ENCODE measurements at regions not wholly inside any gene's neighbourhood (a gene's known extent, or its start where the extent isn't known, plus 50 kb on each side); places are given as distances from the start of the nearest gene placed in this dataset.

DNA sequence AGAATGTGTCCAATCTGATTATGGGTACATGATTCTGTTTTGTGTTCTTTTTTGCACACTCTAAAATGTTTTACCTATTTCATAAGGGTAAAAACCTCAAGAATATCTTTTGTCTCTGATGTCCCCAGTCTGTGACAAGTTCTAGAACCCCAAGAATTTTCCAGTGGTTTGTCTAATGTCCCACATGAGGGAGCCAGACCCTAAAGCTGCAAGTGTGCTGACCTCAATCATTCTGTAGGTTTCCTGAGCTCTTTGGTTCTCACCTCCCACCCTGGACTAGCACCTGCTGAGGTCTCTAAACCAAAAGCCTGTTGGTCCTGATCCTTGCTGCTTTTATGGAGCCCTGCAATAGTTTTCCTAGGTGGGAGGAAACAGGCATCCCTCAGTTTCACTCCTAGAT lies 149.8 kb upstream of the MPPED2 start:
- Histone ChIP-seq H3K4me3 (ENCODE audit: low read depth, low read length) (no peak overlapping the region), H3K36me3 (ENCODE audit: control insufficient read depth, insufficient read depth, low read length) (no peaks in the 10 kb centered on the region), H3K9me3 (ENCODE audit: control insufficient read depth, insufficient read depth, low read length) (no peaks in the 10 kb centered on the region), H3K9ac (ENCODE audit: low read depth, low read length) (no peak overlapping the region), H3K4me1 (ENCODE audit: control insufficient read depth, insufficient read depth, low read length) (no peaks in the 10 kb centered on the region), H3K27me3 (ENCODE audit: control insufficient read depth, insufficient read depth, low read length) (no peaks in the 10 kb centered on the region)

DNA sequence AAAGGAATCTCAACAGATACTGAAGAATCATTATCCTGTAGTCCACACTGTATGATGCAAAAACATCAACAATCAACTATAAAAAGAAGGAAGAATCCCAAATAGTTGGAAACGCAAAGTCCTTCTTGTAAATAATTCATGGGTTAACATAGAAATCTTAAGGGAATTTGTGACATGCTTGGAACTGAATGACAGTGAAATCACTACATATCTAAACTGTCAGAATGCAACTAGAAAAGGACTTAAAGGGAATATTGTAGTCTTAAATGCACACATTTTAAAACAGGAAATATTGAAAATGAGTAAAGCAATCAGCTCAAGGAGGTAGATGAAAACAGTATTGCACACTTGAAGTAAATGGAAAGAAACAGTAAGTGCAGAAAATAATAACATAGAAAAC lies 147.6 kb upstream of the MPPED2 start:
- H3K9me3 ChIP-seq (ENCODE audit: control insufficient read depth, insufficient read depth, low read length), result no peaks in the 10 kb centered on the region
- H3K36me3 ChIP-seq (ENCODE audit: control insufficient read depth, insufficient read depth, low read length), result no peaks in the 10 kb centered on the region
- no peaks in the 10 kb centered on the region for H3K4me1 ChIP-seq (ENCODE audit: control insufficient read depth, insufficient read depth, low read length)
- H3K4me3 ChIP-seq (ENCODE audit: low read depth, low read length), result no peak overlapping the region
- H3K27me3 ChIP-seq (ENCODE audit: control insufficient read depth, insufficient read depth, low read length), result no peaks in the 10 kb centered on the region
- no peak overlapping the region for H3K9ac ChIP-seq (ENCODE audit: low read depth, low read length)

DNA sequence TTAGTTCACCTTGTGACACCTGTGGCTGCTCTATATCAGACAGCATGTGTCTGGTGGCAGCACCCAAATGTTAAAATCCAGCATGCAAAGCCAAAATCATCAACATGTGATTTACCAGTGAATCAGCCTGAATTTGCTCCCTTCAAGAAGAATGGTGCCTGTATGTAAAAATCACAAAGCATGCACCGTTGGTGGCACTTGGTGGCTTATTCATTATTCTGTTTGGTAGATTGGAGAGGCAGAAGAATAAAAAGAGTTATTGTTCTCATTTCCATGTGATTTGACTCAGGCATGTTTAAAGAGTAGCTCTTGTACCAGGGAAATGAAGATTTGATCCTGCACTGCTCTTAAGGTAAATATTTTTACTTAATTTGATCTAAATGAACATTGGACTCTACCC lies 143.9 kb upstream of the MPPED2 start:
- H3K4me3 ChIP-seq (ENCODE audit: low read depth, low read length), result no peak overlapping the region
- no peaks in the 10 kb centered on the region for H3K9me3 ChIP-seq (ENCODE audit: control insufficient read depth, insufficient read depth, low read length)
- no peaks in the 10 kb centered on the region for H3K4me1 ChIP-seq (ENCODE audit: control insufficient read depth, insufficient read depth, low read length)

DNA sequence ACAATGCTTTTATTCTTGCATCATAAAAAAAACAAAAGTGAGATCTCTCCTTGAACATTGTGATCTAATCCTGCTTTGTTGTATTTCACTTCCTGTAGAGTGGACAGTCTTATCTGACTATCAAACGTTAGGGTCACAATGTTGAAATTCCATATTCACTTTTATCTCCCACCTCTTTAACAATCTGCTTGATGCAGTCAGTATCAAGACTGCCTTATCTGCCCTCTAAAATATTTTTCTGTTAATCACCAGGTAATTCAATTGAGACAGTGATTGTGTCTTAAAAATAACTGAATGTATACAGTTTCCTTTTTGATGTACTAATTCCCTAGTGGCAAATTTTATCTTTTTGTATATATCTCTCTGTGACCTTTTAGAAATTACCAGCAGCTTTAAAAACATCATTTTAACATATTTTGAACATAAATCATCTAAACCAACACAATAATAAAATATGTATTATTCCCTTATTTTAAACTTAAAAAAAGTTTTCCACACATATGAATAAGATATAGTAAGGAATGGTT lies 143.1 kb upstream of the MPPED2 start:
- no peaks in the 10 kb centered on the region for H3K4me1 ChIP-seq (ENCODE audit: control insufficient read depth, insufficient read depth, low read length)
- H3K4me3 ChIP-seq (ENCODE audit: low read depth, low read length), result no peak overlapping the region
- H3K27me3 ChIP-seq (ENCODE audit: control insufficient read depth, insufficient read depth, low read length), result no peaks in the 10 kb centered on the region
- no peaks in the 10 kb centered on the region for H3K36me3 ChIP-seq (ENCODE audit: control insufficient read depth, insufficient read depth, low read length)
- no peak overlapping the region for H3K9ac ChIP-seq (ENCODE audit: low read depth, low read length)
- no peaks in the 10 kb centered on the region for H3K9me3 ChIP-seq (ENCODE audit: control insufficient read depth, insufficient read depth, low read length)

More for the DNA sequence above, 143.9 kb upstream of the MPPED2 start:
- H3K27me3 ChIP-seq (ENCODE audit: control insufficient read depth, insufficient read depth, low read length), result no peaks in the 10 kb centered on the region
- H3K36me3 ChIP-seq (ENCODE audit: control insufficient read depth, insufficient read depth, low read length), result no peaks in the 10 kb centered on the region
- H3K9ac ChIP-seq (ENCODE audit: low read depth, low read length), result no peak overlapping the region

DNA sequence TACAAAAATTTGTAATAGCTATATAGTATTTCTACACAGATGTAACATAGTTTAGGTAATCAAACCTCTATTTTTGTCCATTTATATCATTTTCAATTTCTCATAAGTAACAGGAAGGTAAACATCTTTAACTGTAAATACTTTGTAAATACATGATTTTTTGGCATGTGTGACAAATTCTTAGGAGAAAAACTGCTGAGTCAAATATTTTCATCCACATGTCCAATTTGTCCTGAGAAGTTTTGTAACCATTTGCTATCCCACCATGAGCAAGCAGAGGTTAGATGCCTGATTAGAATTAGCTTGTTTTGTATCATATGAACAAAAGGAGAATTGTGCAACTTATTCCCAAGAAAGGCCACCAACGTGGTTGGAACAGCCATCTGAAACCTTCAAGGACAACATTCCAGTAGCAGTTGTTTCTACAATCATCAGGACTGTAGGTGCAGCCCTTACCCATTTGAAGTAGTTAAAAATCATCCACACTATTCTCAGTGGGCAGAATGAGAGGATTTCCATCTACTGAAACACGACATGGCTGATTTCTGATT lies 139.6 kb upstream of the MPPED2 start:
- H3K4me3 ChIP-seq (ENCODE audit: low read depth, low read length), result no peak overlapping the region
- no peaks in the 10 kb centered on the region for H3K9me3 ChIP-seq (ENCODE audit: control insufficient read depth, insufficient read depth, low read length)
- no peaks in the 10 kb centered on the region for H3K27me3 ChIP-seq (ENCODE audit: control insufficient read depth, insufficient read depth, low read length)
- no peaks in the 10 kb centered on the region for H3K4me1 ChIP-seq (ENCODE audit: control insufficient read depth, insufficient read depth, low read length)
- H3K9ac ChIP-seq (ENCODE audit: low read depth, low read length), result no peak overlapping the region
- no peaks in the 10 kb centered on the region for H3K36me3 ChIP-seq (ENCODE audit: control insufficient read depth, insufficient read depth, low read length)

DNA sequence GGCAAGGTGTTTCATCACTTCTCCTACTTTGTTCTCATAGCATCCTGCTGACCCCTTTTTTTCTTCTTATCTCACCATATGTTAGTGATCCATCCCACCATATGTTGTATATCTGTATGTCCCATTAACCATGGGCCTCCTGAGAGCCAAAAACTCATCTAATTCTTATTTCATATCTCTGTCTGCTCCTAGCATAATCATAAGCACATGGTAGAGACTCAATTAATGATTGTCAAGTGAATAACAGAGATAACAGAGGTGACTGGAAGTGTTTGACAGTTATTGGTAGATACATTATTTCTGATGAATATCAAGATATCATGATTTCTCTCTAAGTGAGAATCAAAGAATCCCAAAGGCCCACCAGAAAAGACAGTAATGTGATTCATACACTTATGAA lies 138.1 kb upstream of the MPPED2 start:
- H3K36me3 ChIP-seq (ENCODE audit: control insufficient read depth, insufficient read depth, low read length), result no peaks in the 10 kb centered on the region
- H3K9ac ChIP-seq (ENCODE audit: low read depth, low read length), result no peak overlapping the region
- no peaks in the 10 kb centered on the region for H3K9me3 ChIP-seq (ENCODE audit: control insufficient read depth, insufficient read depth, low read length)
- peaks cover 5% of the 10 kb centered on the region for H3K4me1 ChIP-seq (ENCODE audit: control insufficient read depth, insufficient read depth, low read length)
- H3K27me3 ChIP-seq (ENCODE audit: control insufficient read depth, insufficient read depth, low read length), result no peaks in the 10 kb centered on the region
- no peak overlapping the region for H3K4me3 ChIP-seq (ENCODE audit: low read depth, low read length)

DNA sequence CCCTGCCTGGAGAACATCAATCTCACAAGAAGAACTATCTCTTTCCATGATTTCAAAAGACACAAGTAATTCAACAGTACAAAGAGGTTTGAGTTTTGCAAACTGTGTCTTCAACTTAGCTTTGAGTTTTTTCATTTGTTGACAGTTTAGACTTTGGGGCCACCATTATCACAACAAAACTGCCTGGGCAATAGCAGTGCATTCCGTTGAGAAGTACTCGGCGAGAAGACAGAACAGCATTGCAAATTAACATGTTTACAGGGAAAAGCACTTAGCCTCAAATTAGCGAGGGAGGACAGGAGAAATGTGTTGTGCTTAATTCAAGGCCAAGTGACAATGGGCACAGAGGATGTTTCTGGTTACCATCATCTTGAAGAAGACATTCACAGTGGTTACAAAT lies 133.2 kb upstream of the MPPED2 start:
- Histone ChIP-seq H3K4me1 (ENCODE audit: control insufficient read depth, insufficient read depth, low read length) (peaks cover 8% of the 10 kb centered on the region), H3K27me3 (ENCODE audit: control insufficient read depth, insufficient read depth, low read length) (no peaks in the 10 kb centered on the region), H3K36me3 (ENCODE audit: control insufficient read depth, insufficient read depth, low read length) (no peaks in the 10 kb centered on the region), H3K4me3 (ENCODE audit: low read depth, low read length) (no peak overlapping the region), H3K9me3 (ENCODE audit: control insufficient read depth, insufficient read depth, low read length) (no peaks in the 10 kb centered on the region), H3K9ac (ENCODE audit: low read depth, low read length) (no peak overlapping the region)

DNA sequence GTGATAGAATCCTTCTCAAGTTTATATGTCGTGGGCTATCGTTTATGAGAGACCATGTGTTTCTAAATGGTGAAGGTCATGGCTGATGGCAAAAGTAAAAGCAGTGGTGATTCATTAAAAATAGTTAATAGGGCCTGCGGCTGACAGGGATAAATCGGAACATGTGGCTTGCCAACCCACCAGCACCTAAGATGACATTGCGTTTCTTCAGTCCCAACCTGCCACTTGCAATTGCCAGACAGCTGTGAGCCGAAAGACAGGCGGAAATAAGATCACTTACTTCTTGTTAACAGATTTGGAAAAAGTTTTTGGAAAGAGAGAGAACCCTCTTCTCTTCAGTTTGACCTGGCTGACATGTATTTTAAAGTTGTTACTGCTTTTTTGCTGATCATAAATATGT lies 131.5 kb upstream of the MPPED2 start:
- Histone ChIP-seq H3K27me3 (ENCODE audit: control insufficient read depth, insufficient read depth, low read length) (no peaks in the 10 kb centered on the region), H3K4me3 (ENCODE audit: low read depth, low read length) (no peak overlapping the region), H3K9me3 (ENCODE audit: control insufficient read depth, insufficient read depth, low read length) (no peaks in the 10 kb centered on the region), H3K9ac (ENCODE audit: low read depth, low read length) (no peak overlapping the region), H3K4me1 (ENCODE audit: control insufficient read depth, insufficient read depth, low read length) (peaks cover 8% of the 10 kb centered on the region), H3K36me3 (ENCODE audit: control insufficient read depth, insufficient read depth, low read length) (no peaks in the 10 kb centered on the region)

DNA sequence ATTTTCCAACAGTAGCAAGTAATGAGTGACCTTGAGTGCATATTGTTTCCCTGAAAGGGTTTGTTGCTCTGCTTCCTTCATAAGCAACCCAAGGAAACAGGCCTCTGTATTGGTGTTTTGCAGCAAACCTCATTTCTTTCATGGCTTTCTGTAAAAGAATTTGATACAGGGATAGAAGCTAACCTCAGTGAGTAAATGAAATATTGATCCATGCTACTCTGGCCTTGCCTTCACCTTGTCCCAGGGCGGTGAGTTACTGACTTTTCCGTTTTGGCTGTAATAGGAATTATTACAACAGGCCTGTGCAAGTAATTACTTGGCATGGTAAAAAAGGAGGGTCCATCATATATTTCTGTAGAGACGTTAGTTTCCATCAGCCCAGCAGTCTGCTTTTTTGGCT lies 130.9 kb upstream of the MPPED2 start:
- Histone ChIP-seq H3K9ac (ENCODE audit: low read depth, low read length) (no peak overlapping the region), H3K9me3 (ENCODE audit: control insufficient read depth, insufficient read depth, low read length) (no peaks in the 10 kb centered on the region), H3K27me3 (ENCODE audit: control insufficient read depth, insufficient read depth, low read length) (no peaks in the 10 kb centered on the region), H3K4me3 (ENCODE audit: low read depth, low read length) (no peak overlapping the region), H3K36me3 (ENCODE audit: control insufficient read depth, insufficient read depth, low read length) (no peaks in the 10 kb centered on the region), H3K4me1 (ENCODE audit: control insufficient read depth, insufficient read depth, low read length) (peaks cover 8% of the 10 kb centered on the region)

DNA sequence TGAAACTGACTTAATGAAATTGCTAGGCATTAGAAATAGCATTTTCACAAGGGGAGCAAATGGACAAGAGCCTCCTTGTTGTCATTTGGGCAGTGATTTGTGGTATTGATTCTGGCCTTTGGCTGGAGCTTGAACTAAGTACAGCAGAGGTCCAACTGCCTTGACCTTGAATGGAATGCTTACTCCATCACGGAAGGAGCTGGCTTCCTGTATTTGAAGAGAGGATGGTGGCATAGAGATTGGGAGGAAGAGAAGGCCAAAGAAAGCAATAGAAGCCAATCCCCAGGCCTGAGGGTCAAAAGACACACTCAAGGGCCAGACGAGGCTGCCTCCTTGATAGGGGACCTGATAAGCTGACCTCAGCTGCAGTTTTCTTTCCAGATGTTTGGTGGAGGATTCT lies 126.6 kb upstream of the MPPED2 start:
- H3K9ac ChIP-seq (ENCODE audit: low read depth, low read length), result no peak overlapping the region
- H3K9me3 ChIP-seq (ENCODE audit: control insufficient read depth, insufficient read depth, low read length), result no peaks in the 10 kb centered on the region
- H3K4me1 ChIP-seq (ENCODE audit: control insufficient read depth, insufficient read depth, low read length), result no peaks in the 10 kb centered on the region
- H3K36me3 ChIP-seq (ENCODE audit: control insufficient read depth, insufficient read depth, low read length), result no peaks in the 10 kb centered on the region
- H3K4me3 ChIP-seq (ENCODE audit: low read depth, low read length), result no peak overlapping the region
- H3K27me3 ChIP-seq (ENCODE audit: control insufficient read depth, insufficient read depth, low read length), result no peaks in the 10 kb centered on the region

DNA sequence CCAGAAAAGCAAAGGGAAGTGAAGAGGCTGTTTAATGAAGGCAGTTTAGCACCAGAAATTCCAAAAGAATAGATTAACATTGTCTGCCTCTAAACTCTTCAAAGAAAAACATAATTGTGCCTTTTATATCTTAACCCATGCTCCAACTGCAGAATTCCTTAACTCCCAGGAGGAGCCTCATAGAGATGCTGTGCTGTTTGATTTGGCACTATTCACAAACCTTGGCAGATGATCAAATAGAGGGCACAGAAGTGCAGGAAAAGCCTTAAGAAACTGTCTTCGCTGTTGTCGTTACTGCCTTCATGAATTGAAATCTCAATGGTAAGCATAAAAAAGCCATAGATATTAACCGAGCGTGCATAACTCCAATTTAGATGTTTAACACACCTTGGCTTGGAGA lies 124.1 kb upstream of the MPPED2 start:
- Histone ChIP-seq H3K9me3 (ENCODE audit: control insufficient read depth, insufficient read depth, low read length) (no peaks in the 10 kb centered on the region), H3K27me3 (ENCODE audit: control insufficient read depth, insufficient read depth, low read length) (no peaks in the 10 kb centered on the region), H3K9ac (ENCODE audit: low read depth, low read length) (no peak overlapping the region), H3K36me3 (ENCODE audit: control insufficient read depth, insufficient read depth, low read length) (no peaks in the 10 kb centered on the region), H3K4me3 (ENCODE audit: low read depth, low read length) (no peak overlapping the region), H3K4me1 (ENCODE audit: control insufficient read depth, insufficient read depth, low read length) (no peaks in the 10 kb centered on the region)

DNA sequence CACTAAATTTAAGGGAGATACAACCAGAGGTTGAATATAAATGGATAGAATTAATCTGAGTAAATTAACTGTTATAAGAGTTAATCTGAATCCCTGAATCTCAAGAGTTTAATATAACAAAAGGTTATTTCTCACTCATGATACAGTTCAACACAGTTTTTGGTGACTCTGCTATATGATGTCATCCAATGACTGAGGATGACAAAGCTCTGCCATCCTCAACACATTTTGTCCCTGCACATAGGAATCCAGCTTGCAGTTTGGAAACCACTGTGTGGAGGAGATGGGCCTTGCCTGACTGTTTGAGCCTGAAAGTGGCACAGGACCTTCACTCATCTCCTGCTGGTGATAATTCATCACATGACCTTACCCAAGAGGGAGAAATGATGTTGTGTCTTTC lies 121.0 kb upstream of the MPPED2 start:
- Histone ChIP-seq H3K36me3 (ENCODE audit: control insufficient read depth, insufficient read depth, low read length) (no peaks in the 10 kb centered on the region), H3K9ac (ENCODE audit: low read depth, low read length) (no peak overlapping the region), H3K4me1 (ENCODE audit: control insufficient read depth, insufficient read depth, low read length) (no peaks in the 10 kb centered on the region), H3K4me3 (ENCODE audit: low read depth, low read length) (no peak overlapping the region), H3K9me3 (ENCODE audit: control insufficient read depth, insufficient read depth, low read length) (no peaks in the 10 kb centered on the region), H3K27me3 (ENCODE audit: control insufficient read depth, insufficient read depth, low read length) (no peaks in the 10 kb centered on the region)
